ENCODE measurements at regions not wholly inside any gene's neighbourhood (a gene's known extent, or its start where the extent isn't known, plus 50 kb on each side); places are given as distances from the start of the nearest gene placed in this dataset.

DNA sequence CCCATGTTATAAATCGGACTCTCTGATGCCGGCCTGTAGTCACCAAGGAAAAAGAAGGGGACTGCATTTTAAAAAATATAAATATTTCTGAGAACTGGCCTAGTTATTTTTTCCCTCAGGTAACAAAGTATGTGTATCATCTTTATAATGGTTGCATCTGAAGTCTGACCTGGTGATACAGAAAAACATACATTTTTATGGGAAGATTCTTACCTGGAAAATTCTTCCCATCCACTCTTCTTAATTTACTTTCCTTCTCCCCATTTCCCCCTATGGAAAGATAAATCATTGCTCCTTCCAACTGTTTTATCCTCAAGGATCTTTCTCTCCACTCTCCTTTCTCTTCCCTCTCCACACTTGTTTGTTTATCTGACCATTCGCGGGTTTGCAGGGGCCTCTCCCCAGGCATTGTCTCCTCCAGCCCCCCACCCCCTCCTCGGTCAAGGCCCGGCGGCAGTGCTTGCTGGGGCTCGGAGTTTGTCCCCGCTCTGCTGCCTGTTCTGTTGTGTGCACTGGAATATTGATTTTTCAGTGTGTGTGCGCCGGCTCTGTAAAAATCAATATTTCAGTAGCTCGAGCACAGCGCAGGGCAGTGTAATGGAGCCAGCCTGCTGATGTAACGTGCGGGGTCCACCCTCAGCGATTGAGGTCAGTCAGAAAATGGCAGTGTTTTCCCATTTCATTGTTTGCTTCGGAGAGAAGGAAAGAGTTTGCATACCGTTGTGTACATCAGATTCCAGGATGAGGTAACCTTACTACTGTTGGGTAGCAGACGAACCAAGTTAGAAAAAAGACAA is 199.5 kb upstream of the NFE2L3 start:
- no peak overlapping the region for H3K4me3 ChIP-seq (ENCODE audit: low read depth, low read length)

- H3K4me3 ChIP-seq (ENCODE audit: low read depth, low read length), result no peak overlapping the region
Measured at GRCh38 chr7:25953859-25954258, 198.1 kb upstream of the NFE2L3 start.

DNA sequence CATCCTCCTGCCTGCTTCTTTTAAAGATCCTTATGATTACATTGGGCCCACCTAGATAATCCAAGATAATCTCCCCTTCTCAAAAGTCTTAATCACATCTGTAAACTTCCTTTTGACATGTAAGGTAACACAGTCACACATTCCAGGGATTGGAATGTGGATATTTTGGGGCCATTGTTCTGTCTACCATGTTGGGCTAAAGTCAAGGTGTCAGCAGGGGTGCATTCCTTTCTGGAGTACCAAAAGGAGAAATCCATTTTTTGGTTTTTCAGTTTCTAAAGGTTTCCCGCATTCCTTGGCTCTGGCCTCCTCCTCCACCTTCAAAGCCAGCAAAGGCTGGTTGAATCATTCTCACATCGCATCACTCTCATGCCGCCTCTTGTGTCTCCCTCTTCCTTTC is 197.6 kb upstream of the NFE2L3 start:
- H3K4me3 ChIP-seq (ENCODE audit: low read depth, low read length), result no peak overlapping the region

DNA sequence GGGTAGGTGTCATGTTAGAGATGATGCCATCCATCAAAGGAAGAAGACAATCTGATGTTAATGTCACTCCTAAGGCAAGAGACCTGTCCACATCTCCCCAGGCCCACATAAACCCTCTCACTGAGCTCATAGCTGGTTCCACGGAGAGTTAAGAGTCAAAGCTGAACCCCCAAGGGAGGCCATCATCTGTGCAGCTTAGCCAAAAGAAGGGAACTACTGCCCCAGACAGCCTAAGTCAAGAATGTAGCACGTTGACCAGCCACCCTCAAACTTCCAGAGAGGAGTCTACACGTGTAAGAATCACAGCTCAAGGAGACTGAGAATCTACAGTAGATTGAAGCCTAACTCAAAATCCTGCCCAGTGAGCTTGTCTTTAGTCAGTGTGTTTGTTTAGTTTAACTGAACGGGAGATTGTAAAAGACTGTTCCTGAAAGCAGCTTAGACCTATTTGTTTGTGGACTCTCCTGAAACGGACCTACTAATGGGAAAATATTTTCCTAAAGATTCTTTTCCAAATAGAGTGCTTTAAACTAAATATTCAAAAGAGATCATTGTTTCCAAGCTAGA is 192.7 kb upstream of the NFE2L3 start:
- no peak overlapping the region for H3K4me3 ChIP-seq (ENCODE audit: low read depth, low read length)

GRCh38 chr7:25963733-25964132 is 188.3 kb upstream of the NFE2L3 start:
- no peak overlapping the region for H3K4me3 ChIP-seq (ENCODE audit: low read depth, low read length)

- no peak overlapping the region for H3K4me3 ChIP-seq (ENCODE audit: low read depth, low read length)
Measured at GRCh38 chr7:25964483-25964991, 187.5 kb upstream of the NFE2L3 start.

DNA sequence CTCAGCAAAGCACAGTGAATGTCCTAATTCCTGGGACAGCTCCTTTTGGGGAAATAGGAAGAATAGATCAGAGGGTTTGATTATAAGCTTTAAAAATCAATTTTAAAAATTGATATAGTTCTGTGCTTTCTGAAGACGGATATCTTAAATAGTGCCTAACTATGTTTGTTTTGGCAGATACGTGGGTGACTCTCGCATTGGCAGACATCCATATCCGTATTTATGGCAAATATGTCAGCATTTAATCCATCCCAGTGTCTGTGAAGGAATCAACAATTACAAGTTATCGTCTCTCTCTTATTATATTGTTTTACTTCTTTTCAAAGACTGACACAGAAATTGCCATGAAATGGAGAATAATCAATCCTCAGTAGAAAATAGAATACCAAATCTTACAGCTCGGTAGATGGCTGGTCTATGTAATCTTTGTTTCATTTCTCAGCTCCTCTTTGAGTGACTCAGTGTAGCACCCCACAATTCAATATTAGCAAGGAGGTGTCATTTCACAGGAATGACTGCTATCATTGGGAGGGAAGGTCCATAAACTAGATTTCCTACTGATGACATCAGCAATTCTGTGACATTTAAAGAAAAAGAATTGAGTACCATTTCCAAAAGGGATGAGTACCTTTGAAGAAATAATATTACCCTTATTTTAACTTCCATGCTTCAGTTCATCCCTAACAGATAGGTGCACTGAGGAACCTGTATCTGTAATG is 186.4 kb upstream of the NFE2L3 start:
- no peak overlapping the region for H3K4me3 ChIP-seq (ENCODE audit: low read depth, low read length)

DNA sequence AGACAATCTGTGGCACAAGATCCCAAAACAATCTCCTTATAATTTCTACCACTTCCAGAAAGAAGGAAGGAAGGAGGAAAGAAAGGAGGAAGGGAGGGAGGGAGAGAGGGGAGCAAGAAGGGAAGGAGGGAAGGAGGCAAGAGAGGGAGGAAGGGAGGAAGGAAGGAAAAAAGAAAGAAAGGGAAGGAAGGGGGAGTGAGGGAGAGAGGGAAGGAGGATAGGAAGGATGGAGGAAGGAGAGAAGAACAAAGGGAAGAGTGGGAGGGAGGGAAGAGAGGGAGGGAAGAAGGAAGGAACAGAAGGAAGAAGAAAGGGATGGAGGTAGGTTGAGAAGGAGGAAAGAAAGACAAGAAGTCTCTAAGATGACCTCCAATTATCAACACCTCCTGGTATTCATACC is 185.5 kb upstream of the NFE2L3 start:
- H3K4me3 ChIP-seq (ENCODE audit: low read depth, low read length), result no peak overlapping the region

DNA sequence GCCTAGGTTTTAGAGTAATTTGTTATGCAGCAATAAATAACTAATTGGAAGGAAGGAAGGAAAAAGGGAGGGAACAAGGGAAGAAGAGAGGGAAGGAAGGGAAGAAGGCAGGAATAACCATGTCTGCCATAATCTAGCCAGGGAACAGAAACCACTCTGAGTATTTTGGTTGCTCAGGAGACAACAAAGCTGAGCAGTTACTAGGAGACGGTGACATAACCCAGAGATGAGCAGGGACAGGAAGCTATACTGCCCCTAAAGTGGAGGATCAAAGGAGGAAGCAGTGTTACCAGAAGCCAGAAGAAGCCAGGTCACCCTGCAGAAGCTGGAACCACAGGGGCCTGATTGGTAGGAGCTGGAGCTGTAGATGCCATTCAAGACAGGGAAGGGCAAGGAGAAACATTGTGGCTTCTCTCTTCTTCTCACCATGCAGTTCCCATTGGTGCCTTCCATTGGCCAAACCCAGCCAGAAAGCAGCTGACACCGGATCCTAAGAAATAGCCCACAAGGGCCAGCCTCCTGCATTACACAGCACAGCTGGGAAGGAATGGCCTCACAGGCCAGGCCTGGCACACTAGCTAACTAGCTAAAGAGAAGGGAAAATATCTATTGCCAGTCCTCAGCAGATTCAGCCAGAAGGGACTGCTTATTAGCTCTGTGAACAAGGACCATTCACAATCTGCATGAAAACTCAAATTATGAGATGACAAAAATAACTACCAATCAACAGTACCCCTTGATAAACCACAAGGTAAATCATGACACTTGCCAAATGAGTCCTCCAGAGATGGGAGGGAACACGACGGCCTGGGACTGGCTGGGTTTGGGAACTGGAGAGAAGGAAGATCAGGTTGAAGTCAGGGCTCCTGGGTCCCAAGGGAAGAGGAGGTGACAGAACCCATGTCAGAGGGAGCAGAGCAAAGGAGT is 184.5 kb upstream of the NFE2L3 start:
- H3K4me3 ChIP-seq (ENCODE audit: low read depth, low read length), result no peak overlapping the region

GRCh38 chr7:25968205-25968993 is 183.6 kb upstream of the NFE2L3 start:
- H3K4me3 ChIP-seq (ENCODE audit: low read depth, low read length), result no peak overlapping the region

- no peak overlapping the region for H3K4me3 ChIP-seq (ENCODE audit: low read depth, low read length)
Measured at GRCh38 chr7:25970356-25970755, 181.6 kb upstream of the NFE2L3 start.

- no peak overlapping the region for H3K4me3 ChIP-seq (ENCODE audit: low read depth, low read length)
Measured at GRCh38 chr7:25970911-25971310, 181.1 kb upstream of the NFE2L3 start.

DNA sequence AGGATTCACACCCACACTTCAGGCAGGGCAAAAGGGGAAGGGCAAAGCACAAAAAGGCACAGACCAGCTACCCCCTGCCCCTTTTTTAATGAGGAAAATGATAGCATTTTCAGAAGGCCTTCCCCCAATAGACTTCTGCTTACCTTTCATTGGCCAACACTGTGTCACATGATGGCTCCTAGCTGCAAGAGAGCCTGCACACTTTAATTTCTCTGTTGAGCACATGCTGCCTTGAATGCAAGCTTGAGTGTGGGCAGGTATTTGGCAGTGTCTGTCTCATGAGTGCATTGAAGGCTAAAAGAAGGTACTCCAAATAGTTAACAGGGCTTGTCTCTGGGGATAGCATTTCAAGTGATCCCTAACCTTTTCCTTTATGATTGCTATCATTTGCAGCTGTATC is 175.4 kb upstream of the NFE2L3 start:
- H3K4me3 ChIP-seq (ENCODE audit: low read depth, low read length), result no peak overlapping the region

GRCh38 chr7:25978466-25978865 is 173.5 kb upstream of the NFE2L3 start:
- no peak overlapping the region for H3K4me3 ChIP-seq (ENCODE audit: low read depth, low read length)

DNA sequence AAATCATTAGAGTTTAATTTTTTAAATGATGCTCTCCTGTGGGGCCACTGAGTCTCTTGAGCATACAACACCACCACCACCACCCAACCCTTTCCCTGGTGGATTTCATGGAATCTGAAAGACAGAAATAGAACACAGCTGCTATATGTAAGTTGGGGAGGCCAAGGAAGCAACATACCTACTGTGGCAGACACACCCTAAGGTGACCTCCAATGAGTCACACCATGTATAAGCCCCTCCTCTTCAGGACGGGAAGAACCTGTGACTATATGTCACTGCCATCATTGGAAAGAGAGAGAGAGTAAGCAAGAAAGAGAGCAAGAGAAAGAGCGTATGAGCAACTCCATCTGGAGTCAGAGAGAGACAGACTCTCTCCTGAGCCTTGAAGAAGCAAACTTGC is 172.4 kb upstream of the NFE2L3 start:
- no peak overlapping the region for H3K4me3 ChIP-seq (ENCODE audit: low read depth, low read length)

DNA sequence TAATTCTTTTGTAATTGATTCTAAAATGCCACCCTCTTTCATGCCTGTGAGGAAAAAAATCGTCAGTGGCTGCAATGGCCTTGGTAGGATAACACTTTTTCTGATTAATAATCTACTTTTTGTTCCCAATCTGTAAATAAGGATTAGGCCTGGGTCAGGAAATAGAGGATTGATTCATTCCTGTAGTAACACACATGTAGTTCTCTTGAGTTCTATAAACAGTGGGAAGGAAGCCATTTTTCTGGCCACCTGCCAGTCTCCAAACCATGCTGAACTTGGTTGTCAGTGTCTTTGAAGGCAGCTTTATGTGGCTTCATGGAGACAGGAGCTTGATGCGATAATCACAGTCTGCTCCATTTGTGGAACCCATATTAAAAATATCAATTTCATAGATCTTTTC is 169.3 kb upstream of the NFE2L3 start:
- no peak overlapping the region for H3K4me3 ChIP-seq (ENCODE audit: low read depth, low read length)

DNA sequence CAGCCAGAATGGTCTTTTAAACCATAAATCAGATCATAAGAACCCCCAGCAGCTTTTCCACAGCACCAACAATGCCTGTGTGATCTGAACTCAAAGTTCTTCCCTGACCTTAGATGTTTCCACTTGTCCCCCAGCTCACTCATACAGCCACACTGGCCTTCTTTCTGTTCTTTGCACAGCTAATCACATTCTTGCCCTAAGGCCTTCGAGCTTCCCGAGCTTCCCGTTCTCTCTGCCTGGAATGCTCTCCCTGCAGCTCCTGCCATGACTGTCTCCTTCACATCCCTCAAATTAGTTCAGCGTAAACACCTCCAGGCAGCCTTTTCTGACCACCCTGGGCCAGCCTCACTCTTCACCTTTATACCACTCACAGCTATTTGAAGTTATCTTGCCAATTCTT is 166.8 kb upstream of the NFE2L3 start:
- H3K4me3 ChIP-seq (ENCODE audit: low read depth, low read length), result no peak overlapping the region

- H3K4me3 ChIP-seq (ENCODE audit: low read depth, low read length), result no peak overlapping the region
Measured at GRCh38 chr7:25988640-25989039, 163.4 kb upstream of the NFE2L3 start.

GRCh38 chr7:25989140-25989705 is 162.8 kb upstream of the NFE2L3 start:
- H3K4me3 ChIP-seq (ENCODE audit: low read depth, low read length), result no peak overlapping the region

Measured in iPS-11a (cell line).